RWPE2 (cell line): ENCODE measurements at regions not wholly inside any gene's neighbourhood (a gene's known extent, or its start where the extent isn't known, plus 50 kb on each side); places are given as distances from the start of the nearest gene placed in this dataset.

Experiments
- ATAC-seq: fragments of 200-7000 bp; cut with Tn5 transposase; 3 replicates; pipeline ENCODE4 v1.9.1; 2021; ENCODE audit warnings: low read depth
- DNase-seq: peaks from one replicate; pipeline ENCODE4 v3.0.0-alpha.2; 2020; ENCODE audit warnings: low spot score
- H3K27ac ChIP-seq: fragments of 450-650 bp; 2 replicates; pipeline ENCODE4 v1.5.1; 2017; ENCODE audit warnings: mild to moderate bottlenecking; ENCODE audit not compliant: poor library complexity, severe bottlenecking
- H3K27me3 ChIP-seq: fragments of 250-450 bp; sonication (Bioruptor Pico); 2 replicates; pipeline ENCODE4 v1.5.1; 2021; ENCODE audit warnings: mild to moderate bottlenecking, moderate library complexity; ENCODE audit not compliant: insufficient read depth, poor library complexity, severe bottlenecking
- H3K36me3 ChIP-seq: fragments of 250-450 bp; sonication (Bioruptor Pico); 2 replicates; pipeline ENCODE4 v1.5.1; 2020; ENCODE audit warnings: low read depth, mild to moderate bottlenecking, moderate library complexity
- H3K4me1 ChIP-seq: fragments of 250-450 bp; sonication (Bioruptor Pico); 2 replicates; pipeline ENCODE4 v1.5.1; 2021; ENCODE audit warnings: mild to moderate bottlenecking, moderate library complexity; ENCODE audit not compliant: insufficient read depth, poor library complexity, severe bottlenecking
- H3K4me3 ChIP-seq: fragments of 250-450 bp; sonication (Bioruptor Pico); 2 replicates; pipeline ENCODE4 v1.5.1; 2021; ENCODE audit warnings: mild to moderate bottlenecking, moderate library complexity; ENCODE audit not compliant: severe bottlenecking
- H3K9me3 ChIP-seq: fragments of 250-450 bp; sonication (Bioruptor Pico); 2 replicates; pipeline ENCODE4 v1.5.1; 2021; ENCODE audit warnings: mild to moderate bottlenecking, moderate library complexity; ENCODE audit not compliant: severe bottlenecking
- TF ChIP-seq, protein P1 (sequence below): fragments of 450-650 bp; IDR thresholded peaks from one replicate; pipeline ENCODE4 v1.5.1; 2017; ENCODE audit warnings: mild to moderate bottlenecking, moderate library complexity; ENCODE audit not compliant: poor library complexity, severe bottlenecking

DNA sequence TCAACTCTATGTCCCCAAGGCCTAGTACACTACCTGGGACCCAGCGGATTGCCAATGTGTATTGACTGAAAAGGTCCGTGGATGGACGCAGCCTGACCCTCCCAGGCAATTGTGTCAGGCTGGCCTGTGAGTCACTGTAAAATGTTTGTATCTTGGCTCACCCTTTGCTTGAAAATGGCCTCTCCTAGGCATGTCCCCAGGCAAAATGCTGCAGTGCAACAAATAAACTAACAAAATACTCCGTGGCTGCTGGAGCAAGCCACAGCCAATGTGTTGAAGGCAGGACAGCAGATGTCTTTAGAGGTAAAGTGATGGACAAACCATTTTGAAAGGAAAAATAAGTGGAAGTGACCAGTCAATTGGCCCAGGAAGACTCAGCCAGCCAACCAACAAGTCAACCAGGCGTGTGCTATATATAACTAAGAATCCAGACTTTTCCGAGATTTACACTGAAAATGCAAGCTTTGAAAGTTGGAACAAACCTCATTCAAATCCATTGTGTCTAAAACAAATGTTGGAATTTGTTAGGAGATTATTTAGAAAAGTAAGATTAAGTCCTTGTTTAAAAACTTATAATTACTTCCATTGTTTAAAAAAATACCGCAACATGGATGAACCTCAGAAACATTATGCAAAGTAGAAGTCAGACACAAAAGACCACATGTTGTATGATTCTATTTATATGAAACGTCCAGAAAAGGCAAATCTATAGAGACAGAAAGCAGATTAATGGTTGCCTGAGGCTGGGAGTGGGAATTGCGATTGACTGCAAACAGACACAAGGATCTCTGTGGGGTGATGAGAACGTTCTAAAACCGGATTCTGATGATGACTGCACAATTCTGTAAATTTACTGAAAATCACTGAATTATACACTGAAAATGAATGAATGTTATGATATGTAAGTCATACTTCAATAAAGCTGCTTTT lies 191.2 kb downstream of the TLE3 start:
- Histone ChIP-seq H3K27ac (no peak overlapping the region), H3K9me3 (no peaks in the 10 kb centered on the region), H3K4me3 (no peak overlapping the region), H3K4me1 (no peaks in the 10 kb centered on the region), H3K27me3 (no peaks in the 10 kb centered on the region), H3K36me3 (no peaks in the 10 kb centered on the region)
- no peak for DNase-seq
- no peak for ATAC-seq
- TF ChIP-seq, protein P1, sequence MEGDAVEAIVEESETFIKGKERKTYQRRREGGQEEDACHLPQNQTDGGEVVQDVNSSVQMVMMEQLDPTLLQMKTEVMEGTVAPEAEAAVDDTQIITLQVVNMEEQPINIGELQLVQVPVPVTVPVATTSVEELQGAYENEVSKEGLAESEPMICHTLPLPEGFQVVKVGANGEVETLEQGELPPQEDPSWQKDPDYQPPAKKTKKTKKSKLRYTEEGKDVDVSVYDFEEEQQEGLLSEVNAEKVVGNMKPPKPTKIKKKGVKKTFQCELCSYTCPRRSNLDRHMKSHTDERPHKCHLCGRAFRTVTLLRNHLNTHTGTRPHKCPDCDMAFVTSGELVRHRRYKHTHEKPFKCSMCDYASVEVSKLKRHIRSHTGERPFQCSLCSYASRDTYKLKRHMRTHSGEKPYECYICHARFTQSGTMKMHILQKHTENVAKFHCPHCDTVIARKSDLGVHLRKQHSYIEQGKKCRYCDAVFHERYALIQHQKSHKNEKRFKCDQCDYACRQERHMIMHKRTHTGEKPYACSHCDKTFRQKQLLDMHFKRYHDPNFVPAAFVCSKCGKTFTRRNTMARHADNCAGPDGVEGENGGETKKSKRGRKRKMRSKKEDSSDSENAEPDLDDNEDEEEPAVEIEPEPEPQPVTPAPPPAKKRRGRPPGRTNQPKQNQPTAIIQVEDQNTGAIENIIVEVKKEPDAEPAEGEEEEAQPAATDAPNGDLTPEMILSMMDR, result no peak

DNA sequence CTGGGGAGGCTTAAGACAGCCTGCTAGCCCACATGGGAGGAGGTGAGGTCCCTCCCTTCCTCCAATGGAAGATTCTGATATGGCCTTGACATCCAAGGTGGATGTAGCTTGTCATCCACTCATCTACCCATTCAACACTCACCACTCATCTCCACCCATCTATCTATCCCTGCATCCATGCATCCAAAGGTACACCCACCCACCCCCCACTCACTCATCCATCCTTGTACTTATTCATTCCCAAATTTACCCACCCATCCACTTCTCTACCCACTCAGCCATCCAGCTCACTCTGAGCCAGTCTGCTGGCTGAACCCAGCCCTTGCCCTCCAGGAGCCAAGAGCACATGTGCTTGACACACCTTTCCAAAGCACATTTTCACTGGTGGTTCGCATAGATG lies 189.7 kb downstream of the TLE3 start:
- no peak overlapping the region for H3K4me3 ChIP-seq
- ATAC-seq (no peak), DNase-seq (no peak)
- no peaks in the 10 kb centered on the region for H3K27me3 ChIP-seq
- no peaks in the 10 kb centered on the region for H3K9me3 ChIP-seq
- no peak overlapping the region for H3K27ac ChIP-seq
- no peaks in the 10 kb centered on the region for H3K36me3 ChIP-seq
- H3K4me1 ChIP-seq, result no peaks in the 10 kb centered on the region
- TF ChIP-seq, protein P1, result no peak

DNA sequence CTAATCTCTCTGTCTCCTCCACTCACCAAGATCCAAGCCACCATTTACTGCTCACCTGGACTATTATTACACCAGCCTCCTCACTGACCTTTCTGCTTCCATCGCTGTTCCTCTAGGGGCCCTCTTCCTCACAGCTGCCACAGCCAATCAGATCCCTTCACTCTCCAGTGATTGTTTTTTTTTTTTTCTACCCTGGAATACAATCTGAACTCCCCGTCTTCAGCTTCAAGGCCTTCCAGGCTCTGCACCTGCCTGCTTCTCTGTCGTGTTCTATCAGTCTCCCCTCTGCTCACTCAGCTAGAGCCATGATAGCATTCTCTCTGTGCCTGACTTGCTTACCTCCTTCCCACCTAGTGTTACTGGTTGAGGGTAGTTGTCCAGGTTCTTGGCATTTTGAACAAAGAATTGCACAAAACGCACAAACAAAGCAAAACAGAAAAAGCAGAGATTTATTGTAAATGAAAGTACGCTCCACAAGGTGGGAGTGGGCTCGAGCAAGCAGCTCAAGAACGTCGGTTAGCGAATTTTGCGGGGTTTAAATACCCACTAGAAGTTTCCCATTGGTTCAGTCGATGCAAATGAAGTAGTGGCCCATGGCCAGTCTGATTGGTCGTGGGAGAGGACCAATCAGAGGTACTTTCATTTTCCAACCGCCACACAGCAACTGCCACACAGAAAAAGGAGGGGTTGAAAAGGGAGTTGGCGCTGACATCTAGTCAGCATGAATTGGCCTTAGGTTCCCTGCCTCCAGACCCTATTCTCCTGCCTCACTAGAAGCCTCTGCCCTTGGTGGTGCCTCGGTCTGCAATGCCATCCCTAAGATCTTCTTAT lies 188.9 kb downstream of the TLE3 start:
- H3K4me1 ChIP-seq, result no peaks in the 10 kb centered on the region
- no peaks in the 10 kb centered on the region for H3K27me3 ChIP-seq
- no peak overlapping the region for H3K27ac ChIP-seq
- DNase-seq (no peak), ATAC-seq (no peak)
- no peak overlapping the region for H3K4me3 ChIP-seq
- no peaks in the 10 kb centered on the region for H3K9me3 ChIP-seq
- TF ChIP-seq, protein P1, result no peak
- H3K36me3 ChIP-seq, result no peaks in the 10 kb centered on the region

DNA sequence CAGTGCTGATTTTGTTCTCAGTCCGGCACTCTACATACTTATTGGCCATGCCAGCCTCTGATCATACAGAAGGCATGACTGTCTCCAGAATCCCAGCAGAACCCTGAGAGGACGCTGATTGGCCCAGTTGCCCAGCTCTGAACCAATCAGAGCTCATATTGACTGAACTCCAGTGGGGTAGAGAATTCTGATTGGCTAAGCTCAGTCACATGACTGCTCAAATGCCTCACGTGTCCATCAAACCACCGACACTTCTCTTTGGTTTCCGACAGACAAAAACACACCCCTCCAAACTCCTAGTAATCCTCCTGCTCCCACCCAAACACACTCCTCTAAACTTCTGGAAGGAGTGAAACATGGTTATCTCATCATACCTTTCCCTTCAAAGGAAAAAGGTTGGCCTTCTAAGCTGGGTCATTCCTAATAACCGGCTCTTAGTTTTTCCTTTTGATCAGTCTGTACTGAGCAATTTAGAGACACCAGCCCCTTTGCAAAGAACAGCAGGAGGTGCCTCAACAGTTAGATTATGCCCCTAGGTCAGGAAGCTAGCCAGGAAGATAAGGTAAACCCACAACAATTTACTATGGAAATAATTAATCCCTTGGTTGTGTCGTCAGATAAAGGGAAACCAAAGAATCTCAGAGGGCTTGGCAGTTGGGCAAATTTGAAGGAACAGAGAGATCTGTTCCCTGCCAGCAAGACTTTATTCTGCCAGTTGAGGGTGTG lies 187.8 kb downstream of the TLE3 start:
- no peak overlapping the region for H3K27ac ChIP-seq
- no peak overlapping the region for H3K4me3 ChIP-seq

More for the DNA sequence above, 187.8 kb downstream of the TLE3 start:
- Histone ChIP-seq H3K4me1 (no peaks in the 10 kb centered on the region), H3K9me3 (no peaks in the 10 kb centered on the region), H3K36me3 (no peaks in the 10 kb centered on the region), H3K27me3 (no peaks in the 10 kb centered on the region)
- TF ChIP-seq, protein P1, result no peak
- ATAC-seq (no peak), DNase-seq (no peak)
